COLO668 (cell line): ENCODE measurements at regions not wholly inside any gene's neighbourhood (a gene's known extent, or its start where the extent isn't known, plus 50 kb on each side); places are given as distances from the start of the nearest gene placed in this dataset.

Experiments
- DNase-seq: peaks from one replicate; lab custom pipeline; 2025; ENCODE audit not compliant: unreplicated experiment; lab: John Stamatoyannopoulos, UW

GRCh38 chr19:32223595-32224370, 121.6 kb upstream of the ZNF507 start:
- DNase-seq: no peak

GRCh38 chr19:32224371-32225244, 120.8 kb upstream of the ZNF507 start:
- DNase-seq: peak; percentile 55

DNA sequence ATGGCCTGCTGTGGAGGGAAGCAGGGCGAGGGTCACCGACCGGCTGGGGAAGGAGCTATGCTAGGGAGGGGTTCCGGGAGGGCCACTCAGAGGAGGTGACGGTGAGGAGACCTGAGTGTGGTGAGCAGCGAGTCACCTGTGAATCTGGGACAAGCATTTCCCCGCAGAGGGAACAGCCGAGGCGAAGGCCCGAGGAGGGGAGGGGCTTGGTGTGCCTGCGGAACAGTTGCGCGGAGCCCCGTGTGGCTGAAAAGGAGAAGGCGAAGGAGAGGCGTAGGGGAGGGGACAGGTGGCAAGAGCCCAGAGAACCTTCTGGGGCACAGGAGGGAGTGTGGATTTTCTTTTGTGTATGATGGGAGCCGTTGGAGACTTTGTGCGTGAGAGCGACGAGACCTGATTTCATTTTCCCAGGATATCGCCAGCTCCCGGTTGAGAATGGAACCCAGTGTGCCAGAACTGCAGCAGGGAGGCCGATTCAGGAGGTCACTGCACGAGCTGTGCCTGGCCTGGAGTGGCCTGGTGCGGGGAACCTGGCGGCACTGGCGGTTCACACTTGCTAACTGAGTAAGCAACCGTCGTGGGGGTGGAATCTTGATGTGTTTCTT, 117.7 kb upstream of the ZNF507 start:
- DNase-seq: no peak

DNA sequence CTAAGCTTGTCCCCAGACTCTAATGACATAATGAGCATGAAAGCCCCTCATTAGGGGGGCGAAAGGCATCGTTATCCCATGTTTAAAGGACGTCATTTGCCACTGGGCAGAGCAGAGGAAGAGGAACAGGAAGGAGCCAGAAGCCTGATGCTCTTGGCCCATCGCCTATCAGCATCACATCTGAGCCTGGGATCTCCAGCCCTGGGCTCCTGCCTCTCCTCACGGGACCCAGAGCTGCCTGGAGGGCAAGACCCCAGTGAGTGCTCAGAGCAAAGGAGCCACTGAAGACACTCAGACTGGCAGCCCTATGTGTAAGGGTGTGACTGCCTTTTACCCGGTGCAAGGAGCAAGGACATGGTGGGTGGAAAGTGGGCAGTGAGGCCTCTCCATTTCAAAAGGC, 115.0 kb upstream of the ZNF507 start:
- DNase-seq: no peak

DNA sequence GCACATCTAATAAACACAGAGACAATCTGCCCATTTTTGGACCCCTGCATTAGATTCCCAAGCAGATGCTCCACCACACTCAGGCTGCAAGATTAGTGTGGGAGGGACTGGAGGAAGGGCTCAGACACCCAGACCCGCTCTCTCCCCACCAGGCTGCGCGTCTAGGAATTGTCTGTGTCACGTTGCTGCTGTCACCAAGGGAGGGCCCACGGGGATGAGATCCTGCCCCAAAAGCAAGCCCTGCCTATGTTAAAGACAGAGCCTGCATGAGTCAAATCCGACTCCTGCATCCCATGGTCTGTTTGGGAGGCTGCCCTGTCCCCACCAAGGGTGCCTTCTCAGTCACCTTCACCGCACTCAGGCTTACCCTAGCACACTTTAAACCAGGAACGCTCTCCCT, 114.4 kb upstream of the ZNF507 start:
- no peak for DNase-seq

DNA sequence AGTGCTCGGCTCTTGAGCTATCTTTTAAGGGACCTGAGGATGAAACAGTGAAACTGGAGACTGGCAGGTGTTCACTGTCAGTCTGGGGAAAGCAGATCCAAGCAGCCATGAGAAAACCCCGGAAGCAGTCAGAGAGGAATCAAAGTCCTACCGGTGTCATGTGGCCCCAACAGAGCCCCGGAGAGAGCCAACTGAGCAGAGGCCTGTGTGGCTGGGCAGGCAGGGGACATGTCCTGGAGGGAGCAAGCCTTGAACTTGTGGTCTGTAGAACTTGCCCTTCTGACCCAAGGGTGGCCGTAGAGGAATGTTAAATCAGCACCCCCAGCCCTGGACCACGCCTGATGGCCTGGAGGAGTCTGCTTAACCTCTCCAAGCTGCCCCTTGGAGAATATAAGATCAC, 113.7 kb upstream of the ZNF507 start:
- DNase-seq: no peak

DNA sequence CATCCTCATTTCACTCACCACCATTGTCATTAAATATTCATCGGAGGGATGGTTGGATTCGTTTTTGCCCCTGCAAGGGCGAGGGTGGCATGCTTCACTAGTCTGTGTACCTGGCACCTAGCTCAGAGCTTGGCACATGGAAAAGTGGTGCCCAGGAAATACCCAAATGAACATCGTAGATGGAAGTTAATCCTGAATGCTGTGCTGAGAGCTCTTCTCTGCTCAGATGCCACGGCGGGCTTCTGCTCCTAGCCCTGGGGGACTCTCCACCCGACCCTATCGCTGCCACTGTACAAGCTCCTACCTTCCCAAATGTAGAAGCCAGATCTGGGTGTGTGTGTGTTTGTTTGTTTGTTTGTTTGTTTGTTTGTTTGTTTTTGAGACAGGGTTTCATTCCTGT, 113.0 kb upstream of the ZNF507 start:
- DNase-seq: no peak

- DNase-seq: no peak
Observed at GRCh38 chr19:32233091-32233490, 112.3 kb upstream of the ZNF507 start.

DNA sequence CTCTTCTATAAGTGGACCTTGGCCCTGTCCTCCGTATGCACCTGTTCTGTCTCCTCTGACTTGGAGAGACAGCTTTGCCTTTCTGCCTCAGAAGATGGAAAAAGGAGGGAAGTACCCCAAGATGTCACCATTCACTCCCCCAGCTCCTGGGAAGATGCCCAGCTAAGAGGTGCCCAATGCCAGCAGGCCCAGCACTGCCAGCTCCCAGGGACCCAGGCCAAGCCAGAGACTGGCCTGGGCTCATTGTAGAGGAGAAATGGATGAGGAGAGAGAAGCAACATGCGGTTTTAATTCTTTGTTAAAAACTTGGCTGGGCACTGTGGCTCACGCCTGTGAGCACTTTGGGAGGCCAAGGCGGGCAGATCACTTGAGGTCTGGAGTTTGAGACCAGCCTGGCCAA, 111.5 kb upstream of the ZNF507 start:
- no peak for DNase-seq

DNA sequence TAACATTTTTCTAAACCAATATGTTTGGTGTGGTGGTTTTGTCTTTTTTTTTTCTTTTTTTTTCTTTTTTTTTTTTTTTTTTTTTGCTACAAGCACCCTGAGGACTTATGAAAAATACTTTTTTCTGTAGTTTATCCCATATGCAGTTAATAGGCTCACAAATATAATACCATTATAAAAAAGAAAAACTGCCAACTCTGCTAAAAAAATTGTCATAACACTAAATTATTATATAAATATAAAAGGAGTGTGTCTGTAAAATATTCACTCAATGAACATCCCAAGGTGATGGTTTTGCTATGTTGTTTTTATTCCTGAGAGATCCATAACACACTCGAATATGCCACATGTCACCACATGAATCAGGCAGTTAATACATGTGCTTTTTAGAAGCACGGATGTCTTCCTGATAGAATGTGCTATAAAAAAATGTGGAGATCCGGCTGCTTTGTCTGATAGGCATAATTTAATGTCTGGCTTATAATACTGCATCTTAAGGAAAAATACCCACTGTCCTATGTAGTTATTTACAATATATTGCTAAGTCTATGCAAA, 110.7 kb upstream of the ZNF507 start:
- no peak for DNase-seq

- no peak for DNase-seq
Observed at GRCh38 chr19:32238076-32238475, 107.3 kb upstream of the ZNF507 start.

GRCh38 chr19:32240316-32240715, 105.1 kb upstream of the ZNF507 start:
- no peak for DNase-seq

DNA sequence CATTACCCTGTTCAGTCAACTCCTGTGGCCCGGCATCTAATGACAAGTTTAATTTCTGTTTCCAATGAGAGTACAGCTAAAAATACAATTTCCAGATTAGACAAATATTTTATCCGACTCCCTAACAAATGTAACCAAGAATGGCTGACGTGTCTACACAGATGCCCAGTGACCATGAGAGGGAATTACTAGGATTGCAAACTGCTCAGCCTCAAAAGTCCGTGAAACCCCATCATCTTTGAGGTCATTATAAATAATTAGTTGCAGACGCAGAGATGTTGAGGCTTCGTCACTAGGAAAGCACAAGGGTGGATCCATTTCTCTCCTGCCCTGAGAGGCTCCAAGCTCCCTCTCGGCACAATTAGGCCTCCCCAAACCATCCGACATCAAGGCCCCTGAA, 104.1 kb upstream of the ZNF507 start:
- DNase-seq: no peak

DNA sequence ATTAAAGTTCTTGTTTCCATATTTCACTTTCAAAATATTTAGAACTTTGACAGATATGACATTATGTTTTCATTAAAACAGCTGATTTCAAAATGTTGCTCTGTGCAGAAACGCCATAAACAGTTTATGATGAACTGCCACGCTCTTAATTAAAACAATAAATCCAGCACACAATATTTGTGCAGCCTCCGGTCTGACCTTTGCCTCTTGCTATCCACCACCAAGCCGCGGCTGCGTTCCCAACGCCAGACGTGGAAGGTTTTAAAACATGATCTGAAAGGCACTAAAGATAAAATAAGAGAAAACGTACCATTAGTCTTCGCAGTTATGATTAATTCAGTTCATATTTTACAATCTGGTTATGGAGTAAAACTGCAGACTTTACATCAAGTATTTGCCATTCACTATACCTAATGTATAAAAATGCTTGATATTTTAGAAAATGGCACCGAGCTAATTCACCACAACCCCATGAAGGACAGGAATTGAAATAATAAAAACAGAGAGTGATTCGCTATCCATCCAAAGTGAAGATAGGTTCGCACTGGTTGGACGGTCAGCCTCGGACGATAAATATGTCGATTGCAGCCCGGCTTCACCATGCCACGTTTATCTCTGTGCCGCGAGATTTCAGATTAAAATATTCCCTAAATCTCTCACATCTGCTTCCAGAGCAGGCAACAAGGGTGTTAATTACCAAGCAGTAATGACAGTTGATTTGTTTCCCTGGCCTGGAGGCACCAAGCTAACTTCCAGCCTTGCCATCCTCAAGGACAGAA, 103.3 kb upstream of the ZNF507 start:
- no peak for DNase-seq

GRCh38 chr19:32246006-32246405, 99.4 kb upstream of the ZNF507 start:
- no peak for DNase-seq

- DNase-seq: no peak
Observed at GRCh38 chr19:32251634-32252332, 93.6 kb upstream of the ZNF507 start.

DNA sequence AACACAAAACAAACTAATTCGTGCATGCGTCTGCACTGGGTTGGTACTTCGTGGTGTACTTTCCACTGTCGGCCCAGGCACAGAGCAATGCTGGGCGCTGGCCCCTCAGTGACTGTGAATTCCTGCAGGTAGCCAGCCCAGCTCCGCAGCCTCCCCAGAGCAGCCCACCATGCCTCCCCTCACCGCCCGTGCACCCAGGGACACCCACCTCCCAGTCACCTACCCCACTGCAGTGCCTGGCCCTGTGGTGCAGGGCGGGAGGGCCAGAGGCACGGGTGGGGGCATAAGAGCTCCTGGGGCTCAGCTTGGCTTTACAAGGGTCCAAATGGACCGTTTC, 93.1 kb upstream of the ZNF507 start:
- no peak for DNase-seq

- DNase-seq: no peak
Observed at GRCh38 chr19:32253683-32254508, 91.5 kb upstream of the ZNF507 start.

GRCh38 chr19:32254509-32254890, 90.9 kb upstream of the ZNF507 start:
- no peak for DNase-seq
